ENCODE measurements at regions not wholly inside any gene's neighbourhood (a gene's known extent, or its start where the extent isn't known, plus 50 kb on each side); places are given as distances from the start of the nearest gene placed in this dataset.

DNA sequence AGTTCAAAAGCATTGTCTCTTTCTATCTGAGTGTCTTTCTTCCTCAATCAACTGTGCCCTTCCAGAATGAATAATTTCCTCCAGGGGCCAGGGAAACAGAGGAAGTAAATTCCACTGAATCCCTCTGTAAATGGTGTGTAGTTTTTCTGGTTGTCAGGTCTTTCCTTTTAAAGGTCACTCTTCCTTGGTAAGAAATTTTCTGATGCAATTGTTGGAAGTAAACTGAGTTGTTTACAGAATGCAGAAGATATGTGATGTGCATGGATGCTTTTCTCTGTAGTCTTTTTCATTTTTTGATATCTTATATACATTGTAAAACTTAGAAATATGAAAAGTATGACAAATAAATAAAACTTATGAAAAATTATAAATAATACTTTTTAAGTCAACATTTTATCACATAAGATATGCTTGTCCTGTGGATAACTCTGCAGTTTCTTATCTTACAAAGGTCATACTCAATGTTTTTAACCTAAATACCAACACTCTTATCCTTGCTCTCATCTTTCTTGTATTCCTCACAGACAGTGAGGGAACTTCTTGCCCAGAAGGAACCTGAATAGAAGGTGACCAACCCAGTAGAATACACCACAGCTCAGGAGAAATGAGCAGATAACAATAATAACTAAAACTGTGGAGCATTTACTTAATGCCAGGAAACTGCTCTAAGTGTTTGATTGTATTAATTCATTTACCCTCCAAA, 234.5 kb downstream of the METTL4 start:
- DNase-seq (no peak), ATAC-seq (no peak)
- H3K4me1 Mint-ChIP-seq (ENCODE audit: low read depth), result peaks cover 12% of the 10 kb centered on the region
- H3K4me3 Mint-ChIP-seq, result no peak overlapping the region
- H3K36me3 Mint-ChIP-seq (ENCODE audit: low read depth), result no peaks in the 10 kb centered on the region
- no peaks in the 10 kb centered on the region for H3K9me3 Mint-ChIP-seq (ENCODE audit: insufficient read depth)
- H3K27ac Mint-ChIP-seq, result no peak overlapping the region
- ChIA-PET CTCF (interaction anchor here (0.7 to 5.1 kb wide), 9 partner anchors 11 to 210 kb away, joined by 3 to 39 read pairs (median 3); no protein-coding TSS in a partner anchor), POLR2A (interaction anchor here (0.6 kb wide), 1 partner anchor 570 kb away, joined by 3 read pairs; no protein-coding TSS in a partner anchor)
- H3K27me3 Mint-ChIP-seq (ENCODE audit: low read depth), result peaks cover 20% of the 10 kb centered on the region

DNA sequence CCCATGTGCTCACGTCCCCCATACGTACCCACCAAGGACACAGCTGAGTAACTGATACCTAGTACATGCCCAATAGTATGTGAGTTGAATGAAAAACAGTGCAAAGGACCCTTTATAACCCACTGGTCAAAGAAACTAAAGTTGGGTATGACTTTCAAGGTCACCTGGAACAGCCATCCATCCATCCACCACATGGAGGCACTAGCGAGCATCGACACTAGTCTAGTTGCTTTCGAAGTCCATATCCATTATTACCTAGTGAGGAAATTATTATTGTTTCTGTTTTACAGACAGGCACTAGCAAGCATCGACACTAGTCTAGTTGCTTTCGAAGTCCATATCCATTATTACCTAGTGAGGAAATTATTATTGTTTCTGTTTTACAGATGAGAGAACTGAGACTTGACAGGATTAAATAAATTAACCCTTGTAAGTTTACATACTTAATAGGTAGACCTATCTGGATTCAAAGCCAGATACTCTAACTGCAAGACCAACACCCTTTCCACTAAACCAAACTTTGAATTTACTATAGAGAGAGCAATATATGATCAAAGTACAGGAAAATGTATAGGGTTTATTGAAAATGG, 233.7 kb downstream of the METTL4 start:
- Mint-ChIP-seq H3K27ac (no peak overlapping the region), H3K27me3 (ENCODE audit: low read depth) (peaks cover 20% of the 10 kb centered on the region), H3K36me3 (ENCODE audit: low read depth) (no peaks in the 10 kb centered on the region), H3K9me3 (ENCODE audit: insufficient read depth) (no peaks in the 10 kb centered on the region), H3K4me3 (no peak overlapping the region), H3K4me1 (ENCODE audit: low read depth) (peaks cover 12% of the 10 kb centered on the region)
- DNase-seq (peak; percentile 56), ATAC-seq (peak; percentile 44)
- POLR2A ChIA-PET, result interaction anchor here (0.6 kb wide), 1 partner anchor 571 kb away, joined by 3 read pairs; no protein-coding TSS in a partner anchor
- CTCF ChIA-PET, result interaction anchor here (0.9 to 5.1 kb wide), 7 partner anchors 10 to 209 kb away, joined by 3 to 39 read pairs (median 4); no protein-coding TSS in a partner anchor

DNA sequence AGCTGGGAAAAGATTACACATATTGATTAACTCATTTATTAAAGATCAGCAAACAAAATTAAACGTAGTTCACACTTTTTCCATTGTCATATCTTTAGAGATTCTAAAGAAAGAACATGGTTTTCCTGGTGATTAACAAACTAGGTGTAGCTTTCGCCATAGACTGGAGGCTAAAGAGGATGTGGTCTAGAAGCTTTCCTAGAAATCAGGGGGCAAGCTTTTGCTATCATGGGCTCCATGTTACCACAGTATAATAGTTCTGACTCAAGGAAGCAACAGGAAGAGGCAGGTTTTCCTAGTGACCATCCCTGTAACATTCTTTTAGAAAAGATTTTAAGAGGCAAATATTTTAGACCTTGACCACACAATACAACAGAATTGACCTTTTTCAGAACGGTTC, 232.7 kb downstream of the METTL4 start:
- Mint-ChIP-seq H3K9me3 (ENCODE audit: insufficient read depth) (no peaks in the 10 kb centered on the region), H3K36me3 (ENCODE audit: low read depth) (no peaks in the 10 kb centered on the region), H3K4me1 (ENCODE audit: low read depth) (peaks cover 12% of the 10 kb centered on the region), H3K4me3 (no peak overlapping the region), H3K27me3 (ENCODE audit: low read depth) (peaks cover 17% of the 10 kb centered on the region), H3K27ac (no peak overlapping the region)
- ChIA-PET POLR2A (no interaction called here), CTCF (interaction anchor here (1.0 to 5.1 kb wide), 4 partner anchors 196 to 209 kb away, joined by 3 to 39 read pairs (median 8); no protein-coding TSS in a partner anchor)
- ATAC-seq, result no peak
- DNase-seq, result no peak

DNA sequence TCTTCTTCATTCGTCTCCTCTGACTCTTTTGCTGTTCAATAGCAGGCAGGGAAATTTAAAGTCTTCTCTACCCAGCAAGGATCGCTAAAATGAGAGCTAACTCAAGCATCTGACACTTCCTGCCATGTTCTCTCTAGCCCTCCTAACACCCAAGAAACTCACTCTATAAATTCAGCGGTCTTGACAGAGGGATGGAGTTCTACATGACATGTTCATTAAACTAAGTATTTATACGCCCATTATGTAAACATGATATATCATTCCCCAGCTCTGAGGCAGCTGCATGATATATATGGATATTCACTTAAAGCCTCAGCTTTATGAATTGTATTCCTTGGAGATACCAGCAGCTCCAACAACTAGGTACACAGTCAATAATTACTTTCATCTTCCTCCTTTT, 231.0 kb downstream of the METTL4 start:
- ATAC-seq, result no peak
- CTCF ChIA-PET, result interaction anchor here (1.1 to 1.3 kb wide), 2 partner anchors 201 to 202 kb away, joined by 3 to 4 read pairs; no protein-coding TSS in a partner anchor

DNA sequence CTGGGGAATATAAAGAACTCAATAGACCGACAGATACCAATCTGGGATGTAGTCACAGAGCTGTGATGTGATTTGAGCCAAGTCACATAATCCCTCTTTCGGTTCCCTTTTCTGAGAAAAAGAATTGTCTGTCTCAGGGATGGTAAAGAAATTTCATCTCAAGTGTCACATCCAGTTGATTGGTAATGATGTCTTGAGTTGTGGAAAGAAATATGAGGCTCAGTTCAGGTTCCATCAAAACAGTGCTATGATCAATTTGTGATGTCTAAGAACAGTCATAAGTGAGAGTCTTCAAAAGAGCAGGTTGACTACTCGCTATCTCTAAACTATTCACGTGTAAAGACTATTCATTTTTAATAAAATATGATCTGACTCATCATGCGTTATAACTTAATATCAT, 223.3 kb downstream of the METTL4 start:
- no peaks in the 10 kb centered on the region for H3K36me3 Mint-ChIP-seq (ENCODE audit: low read depth)
- no peak for ATAC-seq
- no peak overlapping the region for H3K27ac Mint-ChIP-seq
- no peaks in the 10 kb centered on the region for H3K4me1 Mint-ChIP-seq (ENCODE audit: low read depth)
- ChIA-PET CTCF (interaction anchor here (0.6 kb wide), 2 partner anchors 11 kb away, joined by 3 read pairs; no protein-coding TSS in a partner anchor), POLR2A (no interaction called here)
- DNase-seq, result no peak
- no peak overlapping the region for H3K4me3 Mint-ChIP-seq
- peaks cover 6% of the 10 kb centered on the region for H3K27me3 Mint-ChIP-seq (ENCODE audit: low read depth)
- H3K9me3 Mint-ChIP-seq (ENCODE audit: insufficient read depth), result no peaks in the 10 kb centered on the region

More for the DNA sequence above, 231.0 kb downstream of the METTL4 start:
- POLR2A ChIA-PET, result no interaction called here
- peaks cover 13% of the 10 kb centered on the region for H3K27me3 Mint-ChIP-seq (ENCODE audit: low read depth)
- DNase-seq, result no peak
- H3K27ac Mint-ChIP-seq, result no peak overlapping the region
- no peak overlapping the region for H3K4me3 Mint-ChIP-seq
- H3K4me1 Mint-ChIP-seq (ENCODE audit: low read depth), result peaks cover 12% of the 10 kb centered on the region
- H3K9me3 Mint-ChIP-seq (ENCODE audit: insufficient read depth), result no peaks in the 10 kb centered on the region
- no peaks in the 10 kb centered on the region for H3K36me3 Mint-ChIP-seq (ENCODE audit: low read depth)

DNA sequence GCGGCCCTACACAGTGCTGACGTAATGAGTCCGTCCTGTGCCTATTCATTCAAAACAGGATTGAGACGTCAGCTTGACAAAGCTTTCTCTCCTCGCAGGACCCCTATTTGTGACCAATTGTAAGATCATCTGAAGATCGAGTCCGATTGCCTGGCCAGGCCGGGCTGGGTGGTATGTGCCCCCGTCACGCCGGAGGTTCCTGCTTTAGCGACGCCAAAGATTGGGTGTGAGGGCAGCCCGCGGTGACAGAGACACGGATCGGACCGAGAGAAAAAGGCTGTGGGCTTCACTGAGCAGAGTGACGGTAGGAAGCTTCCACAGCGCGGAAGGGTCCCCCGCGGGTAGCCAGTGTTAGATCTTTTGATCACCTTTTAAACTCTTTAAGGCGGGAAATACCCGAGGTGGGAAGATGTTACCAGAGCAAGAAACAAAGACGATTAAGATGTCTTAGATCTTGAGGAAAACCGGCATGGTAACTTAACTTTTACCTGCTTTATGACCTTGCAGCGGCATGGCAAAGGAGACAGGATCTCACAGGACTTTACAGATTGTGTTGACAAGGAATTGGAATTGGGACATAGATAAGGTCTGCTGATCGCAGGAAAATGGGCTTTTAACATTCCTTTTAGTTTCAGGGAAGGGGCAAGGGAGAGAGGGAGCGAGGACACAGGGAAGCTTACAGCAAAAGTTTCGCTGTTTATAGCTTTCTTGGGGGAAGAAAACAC, 220.0 kb downstream of the METTL4 start:
- ChIA-PET POLR2A (no interaction called here), CTCF (no interaction called here)
- DNase-seq, result no peak
- Mint-ChIP-seq H3K4me3 (no peak overlapping the region), H3K27me3 (ENCODE audit: low read depth) (peaks cover 6% of the 10 kb centered on the region), H3K27ac (no peak overlapping the region), H3K4me1 (ENCODE audit: low read depth) (no peaks in the 10 kb centered on the region), H3K36me3 (ENCODE audit: low read depth) (no peaks in the 10 kb centered on the region), H3K9me3 (ENCODE audit: insufficient read depth) (no peaks in the 10 kb centered on the region)
- ATAC-seq, result no peak

DNA sequence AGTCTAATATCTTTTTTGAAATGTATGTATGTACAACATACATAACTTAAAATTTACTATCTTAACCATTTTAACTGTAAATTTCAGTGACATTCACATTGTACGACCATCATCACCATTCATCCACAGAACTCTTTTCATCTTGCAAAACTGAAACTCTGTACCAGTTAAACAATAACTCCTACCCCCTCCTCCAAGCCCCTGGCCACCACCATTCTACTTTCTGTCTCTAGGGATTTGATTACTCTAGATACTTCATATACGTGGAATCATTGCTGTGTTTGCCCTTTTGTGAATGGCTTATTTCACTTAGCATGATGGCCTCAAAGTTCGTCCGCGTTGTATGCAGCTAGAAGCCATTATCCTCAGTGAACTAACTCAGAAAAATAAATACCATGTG, 217.0 kb downstream of the METTL4 start:
- H3K9me3 Mint-ChIP-seq (ENCODE audit: insufficient read depth), result no peaks in the 10 kb centered on the region
- no peak for ATAC-seq
- CTCF ChIA-PET, result no interaction called here
- no peak overlapping the region for H3K27ac Mint-ChIP-seq
- H3K4me1 Mint-ChIP-seq (ENCODE audit: low read depth), result no peaks in the 10 kb centered on the region
- POLR2A ChIA-PET, result no interaction called here
- DNase-seq, result no peak
- no peaks in the 10 kb centered on the region for H3K36me3 Mint-ChIP-seq (ENCODE audit: low read depth)
- no peak overlapping the region for H3K4me3 Mint-ChIP-seq
- H3K27me3 Mint-ChIP-seq (ENCODE audit: low read depth), result peaks cover 2% of the 10 kb centered on the region

DNA sequence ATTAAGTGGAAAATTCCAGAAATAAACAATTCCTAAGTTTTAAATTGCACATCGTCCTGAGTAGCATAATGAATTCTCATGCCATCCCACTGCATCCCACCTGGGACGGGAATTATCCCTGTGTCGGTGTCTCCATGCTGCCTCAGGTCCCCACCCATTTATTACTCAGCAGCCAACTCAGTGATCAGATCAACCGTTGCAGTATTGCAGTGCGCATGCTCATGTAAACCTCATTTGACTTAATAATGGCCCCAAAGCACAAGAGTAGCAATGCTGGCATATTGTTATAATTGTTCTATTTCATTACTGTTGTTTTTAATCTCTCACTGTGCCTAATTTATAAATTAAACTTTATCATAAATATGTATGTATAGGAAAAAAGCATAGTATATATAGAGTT, 214.4 kb downstream of the METTL4 start:
- DNase-seq (no peak), ATAC-seq (no peak)
- CTCF ChIA-PET, result no interaction called here
- H3K27ac Mint-ChIP-seq, result no peak overlapping the region
- no peak overlapping the region for H3K4me3 Mint-ChIP-seq
- H3K36me3 Mint-ChIP-seq (ENCODE audit: low read depth), result no peaks in the 10 kb centered on the region
- POLR2A ChIA-PET, result no interaction called here
- no peaks in the 10 kb centered on the region for H3K4me1 Mint-ChIP-seq (ENCODE audit: low read depth)
- no peaks in the 10 kb centered on the region for H3K27me3 Mint-ChIP-seq (ENCODE audit: low read depth)
- no peaks in the 10 kb centered on the region for H3K9me3 Mint-ChIP-seq (ENCODE audit: insufficient read depth)

DNA sequence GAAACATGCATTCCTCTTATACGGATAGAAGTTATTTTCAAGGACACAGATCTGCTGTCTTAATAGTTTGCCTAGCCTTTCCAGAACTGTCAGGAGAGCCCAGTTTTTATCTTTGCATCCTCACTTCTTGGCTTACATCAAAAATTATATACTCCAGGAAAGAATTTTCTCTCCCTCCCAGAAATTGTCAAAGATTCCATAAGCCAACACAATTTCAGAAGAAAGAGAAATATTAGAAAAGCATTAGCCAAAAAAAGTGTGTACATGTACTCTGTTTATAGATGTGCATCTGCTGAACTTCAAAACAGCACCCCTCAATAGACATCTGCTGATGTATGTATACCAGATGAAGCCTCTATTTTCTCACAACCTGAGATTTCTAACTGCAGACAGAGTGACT, 210.4 kb downstream of the METTL4 start:
- no peaks in the 10 kb centered on the region for H3K36me3 Mint-ChIP-seq (ENCODE audit: low read depth)
- no peaks in the 10 kb centered on the region for H3K9me3 Mint-ChIP-seq (ENCODE audit: insufficient read depth)
- POLR2A ChIA-PET, result no interaction called here
- H3K4me3 Mint-ChIP-seq, result no peak overlapping the region
- ATAC-seq (no peak), DNase-seq (no peak)
- CTCF ChIA-PET, result no interaction called here
- peaks cover 8% of the 10 kb centered on the region for H3K27me3 Mint-ChIP-seq (ENCODE audit: low read depth)
- H3K4me1 Mint-ChIP-seq (ENCODE audit: low read depth), result no peaks in the 10 kb centered on the region
- no peak overlapping the region for H3K27ac Mint-ChIP-seq

DNA sequence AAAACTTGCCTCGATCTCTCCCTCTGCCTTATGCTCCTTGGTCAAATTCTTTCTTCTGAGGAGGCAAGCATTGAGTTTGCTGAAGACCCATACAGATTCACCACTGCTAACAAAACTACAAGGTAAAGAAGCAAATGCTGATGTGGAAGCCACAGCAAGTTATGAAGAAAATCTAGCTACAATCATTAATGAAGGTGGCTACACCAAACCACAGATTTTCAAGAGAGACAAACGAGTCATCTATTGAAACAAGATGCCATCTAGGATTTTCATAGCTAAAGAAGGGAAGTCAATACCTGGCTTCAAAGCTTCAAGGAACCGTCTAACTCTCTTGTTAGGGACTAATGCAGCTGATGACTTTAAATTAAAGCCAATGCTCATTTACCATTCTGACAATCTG, 203.2 kb downstream of the METTL4 start:
- H3K9me3 Mint-ChIP-seq (ENCODE audit: insufficient read depth), result no peaks in the 10 kb centered on the region
- no peak overlapping the region for H3K27ac Mint-ChIP-seq
- DNase-seq, result no peak
- no peak for ATAC-seq
- H3K36me3 Mint-ChIP-seq (ENCODE audit: low read depth), result no peaks in the 10 kb centered on the region
- ChIA-PET POLR2A (no interaction called here), CTCF (no interaction called here)
- H3K4me3 Mint-ChIP-seq, result no peak overlapping the region
- no peaks in the 10 kb centered on the region for H3K4me1 Mint-ChIP-seq (ENCODE audit: low read depth)
- peaks cover 15% of the 10 kb centered on the region for H3K27me3 Mint-ChIP-seq (ENCODE audit: low read depth)

DNA sequence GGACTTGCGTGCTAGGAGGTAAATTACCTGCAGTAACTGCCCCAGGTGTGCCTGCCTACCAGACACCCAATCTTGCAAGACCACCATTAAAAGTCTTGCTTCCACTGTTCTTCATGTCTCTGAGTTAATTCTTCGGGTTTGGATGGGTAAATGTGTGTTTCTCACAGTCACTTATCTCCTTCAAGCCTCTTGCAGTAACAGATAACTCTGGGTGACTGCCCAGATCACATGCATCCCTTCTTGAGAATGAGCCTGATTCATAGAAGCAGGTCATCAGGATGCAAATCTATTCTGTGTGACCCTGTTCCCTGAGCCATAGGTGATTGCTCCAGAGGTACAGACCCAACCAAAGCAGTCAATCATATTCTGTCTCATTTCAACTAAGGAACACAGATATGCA, 194.6 kb downstream of the METTL4 start:
- Mint-ChIP-seq H3K4me1 (ENCODE audit: low read depth) (no peaks in the 10 kb centered on the region), H3K27ac (no peak overlapping the region), H3K9me3 (ENCODE audit: insufficient read depth) (no peaks in the 10 kb centered on the region), H3K27me3 (ENCODE audit: low read depth) (peaks cover 15% of the 10 kb centered on the region), H3K4me3 (no peak overlapping the region), H3K36me3 (ENCODE audit: low read depth) (no peaks in the 10 kb centered on the region)
- ChIA-PET CTCF (no interaction called here), POLR2A (no interaction called here)
- ATAC-seq (no peak), DNase-seq (no peak)

DNA sequence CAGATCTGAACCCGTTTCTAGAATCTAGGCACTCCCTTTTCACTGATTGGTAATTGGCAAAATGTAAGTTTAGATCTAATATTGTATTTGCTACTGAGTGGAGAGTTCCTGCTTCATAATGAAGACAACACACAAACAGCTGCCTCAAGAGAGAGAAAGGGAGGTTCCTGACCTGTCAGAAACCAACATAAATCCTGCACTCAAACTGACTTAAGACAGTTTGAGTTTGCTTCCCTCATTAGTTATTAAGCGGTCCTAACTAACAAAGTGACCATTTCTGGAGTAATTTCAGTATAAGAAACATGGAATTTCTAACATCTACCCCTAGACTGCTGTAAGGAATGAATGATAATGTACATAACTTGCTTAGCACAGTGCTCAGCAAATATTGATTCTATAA, 191.2 kb downstream of the METTL4 start:
- ChIA-PET CTCF (no interaction called here), POLR2A (no interaction called here)
- Mint-ChIP-seq H3K36me3 (ENCODE audit: low read depth) (no peaks in the 10 kb centered on the region), H3K27me3 (ENCODE audit: low read depth) (peaks cover 7% of the 10 kb centered on the region), H3K4me3 (no peak overlapping the region), H3K9me3 (ENCODE audit: insufficient read depth) (no peaks in the 10 kb centered on the region), H3K27ac (no peak overlapping the region), H3K4me1 (ENCODE audit: low read depth) (no peaks in the 10 kb centered on the region)
- DNase-seq (no peak), ATAC-seq (no peak)

Data from activated CD8-positive, alpha-beta T cell treated with anti-CD3 and anti-CD28 coated beads, Interleukin-2, amount 10 ng/mL, durations not matched to agents 7 days and 5 days (primary cell).